NCI-H774 (cell line): ENCODE measurements at regions not wholly inside any gene's neighbourhood (a gene's known extent, or its start where the extent isn't known, plus 50 kb on each side); places are given as distances from the start of the nearest gene placed in this dataset.

Source experiments
- DNase-seq: peaks from one replicate; lab custom pipeline; 2025; lab: John Stamatoyannopoulos, UW

- no peak for DNase-seq
Measured at GRCh38 chr4:145346081-145346480, 135.6 kb upstream of the SMAD1 start.

- no peak for DNase-seq
Measured at GRCh38 chr4:145345401-145345800, 136.3 kb upstream of the SMAD1 start.

- no peak for DNase-seq
Measured at GRCh38 chr4:145341381-145341780, 140.3 kb upstream of the SMAD1 start.

GRCh38 chr4:145340071-145340675 is 141.5 kb upstream of the SMAD1 start:
- no peak for DNase-seq

- no peak for DNase-seq
Measured at GRCh38 chr4:145339075-145339725, 142.5 kb upstream of the SMAD1 start.

GRCh38 chr4:145338568-145338967 is 143.1 kb upstream of the SMAD1 start:
- DNase-seq, result no peak

- DNase-seq, result no peak
Measured at GRCh38 chr4:145337391-145337790, 144.3 kb upstream of the SMAD1 start.

- DNase-seq, result no peak
Measured at GRCh38 chr4:145333786-145334185, 147.9 kb upstream of the SMAD1 start.

- DNase-seq, result no peak
Measured at GRCh38 chr4:145326491-145326890, 146.1 kb upstream of the OTUD4 start.

GRCh38 chr4:145324161-145324560 is 143.8 kb upstream of the OTUD4 start:
- DNase-seq, result no peak

- DNase-seq, result no peak
Measured at GRCh38 chr4:145320294-145320693, 139.9 kb upstream of the OTUD4 start.

- DNase-seq, result no peak
Measured at GRCh38 chr4:145319751-145320150, 139.4 kb upstream of the OTUD4 start.

GRCh38 chr4:145316897-145317574 is 136.6 kb upstream of the OTUD4 start:
- DNase-seq, result no peak

- no peak for DNase-seq
Measured at GRCh38 chr4:145315811-145316225, 135.4 kb upstream of the OTUD4 start.

- no peak for DNase-seq
Measured at GRCh38 chr4:145308598-145308997, 128.2 kb upstream of the OTUD4 start.

- DNase-seq, result no peak
Measured at GRCh38 chr4:145307763-145308430, 127.5 kb upstream of the OTUD4 start.

GRCh38 chr4:145307120-145307519 is 126.7 kb upstream of the OTUD4 start:
- no peak for DNase-seq

- no peak for DNase-seq
Measured at GRCh38 chr4:145302725-145303124, 122.3 kb upstream of the OTUD4 start.

- DNase-seq, result no peak
Measured at GRCh38 chr4:145301386-145302080, 121.1 kb upstream of the OTUD4 start.

GRCh38 chr4:145299380-145300076 is 119.1 kb upstream of the OTUD4 start:
- DNase-seq, result no peak

- DNase-seq, result no peak
Measured at GRCh38 chr4:145298885-145299284, 118.5 kb upstream of the OTUD4 start.

- DNase-seq, result no peak
Measured at GRCh38 chr4:145297556-145297955, 117.2 kb upstream of the OTUD4 start.
